Ammon's horn (tissue), 1 donor: ENCODE measurements at regions not wholly inside any gene's neighbourhood (a gene's known extent, or its start where the extent isn't known, plus 50 kb on each side); places are given as distances from the start of the nearest gene placed in this dataset.
"Not testable (repeated sequence)": the region's sequence is repeated elsewhere in the genome, so short reads cannot be mapped to it uniquely, and the experiment has no call there.

Experiments
- DNase-seq: peaks from one replicate; pipeline ENCODE4 v3.0.0-alpha.2; 2016; ENCODE audit warnings: low spot score

GRCh38 chr2:101610750-101611315, 86.7 kb upstream of the MAP4K4 start:
- DNase-seq, result no peak

GRCh38 chr2:101609433-101609832, 88.1 kb upstream of the MAP4K4 start:
- DNase-seq, result no peak

DNA sequence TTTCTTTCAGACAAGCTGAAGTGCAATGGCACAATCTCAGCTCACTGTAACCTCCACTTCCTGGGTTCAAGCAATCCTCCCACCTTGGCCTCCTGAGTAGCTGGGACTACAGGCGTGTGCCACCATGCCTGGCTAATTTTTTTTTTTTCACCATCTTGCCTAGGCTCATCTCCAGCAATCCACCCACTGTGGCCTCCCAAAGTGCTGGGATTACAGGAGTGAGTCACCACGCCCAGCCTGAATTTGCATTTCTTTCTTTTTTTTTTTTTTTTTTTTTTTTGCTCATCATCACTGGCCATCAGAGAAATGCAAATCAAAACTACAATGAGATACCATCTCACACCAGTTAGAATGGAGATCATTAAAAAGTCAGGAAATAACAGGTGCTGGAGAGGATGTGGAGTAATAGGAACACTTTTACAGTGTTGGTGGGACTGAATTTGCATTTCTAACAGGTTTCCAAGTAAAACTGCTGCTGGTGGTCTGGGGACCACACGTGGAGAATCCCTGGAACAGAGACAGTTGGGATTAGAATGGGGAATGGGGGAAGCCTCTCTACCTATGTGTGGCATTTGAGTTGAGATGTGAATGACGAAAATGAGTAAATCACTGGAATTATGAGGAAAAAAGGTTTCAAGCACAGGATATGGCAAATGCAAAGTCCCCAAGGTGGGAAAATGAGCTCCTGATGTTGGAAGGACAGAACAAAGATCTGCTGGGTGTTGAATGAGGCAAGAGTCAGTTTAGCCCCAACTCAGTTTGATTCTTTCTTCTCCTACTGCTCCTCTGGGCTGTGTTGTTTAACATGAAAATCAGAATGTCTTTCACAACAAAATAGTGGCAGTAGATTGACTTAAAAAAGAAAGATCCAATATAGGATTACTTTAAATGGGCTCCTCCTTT, 88.8 kb upstream of the MAP4K4 start:
- DNase-seq, result no peak

DNA sequence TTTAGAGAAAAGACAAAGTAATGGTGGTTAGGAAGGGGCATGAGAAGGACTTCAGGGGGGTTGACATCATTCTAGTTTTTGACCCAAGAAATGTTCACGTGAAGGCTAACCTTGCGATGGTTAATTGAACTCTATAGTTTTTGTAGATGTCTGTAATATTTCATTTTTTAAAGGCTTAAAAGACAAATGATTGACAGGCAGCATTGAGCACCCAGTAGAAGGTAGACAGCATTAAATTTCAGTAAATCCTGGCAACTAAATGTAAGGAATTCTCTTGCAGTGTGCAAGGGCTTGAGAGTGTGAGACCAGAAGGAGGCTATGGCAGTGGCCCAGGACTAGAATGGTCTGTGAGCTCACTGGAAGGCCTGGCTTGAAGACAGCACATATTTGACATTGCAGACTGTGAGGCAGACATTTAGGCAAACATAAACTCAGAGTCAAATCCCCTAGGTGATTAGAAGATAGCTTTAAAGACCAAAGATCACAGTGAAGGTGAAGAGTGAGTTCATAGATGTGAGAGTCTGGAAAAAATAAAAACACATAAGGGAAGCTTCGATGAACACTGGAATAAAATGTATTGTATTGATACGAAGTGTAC, 100.1 kb upstream of the MAP4K4 start:
- no peak for DNase-seq

- no peak for DNase-seq
These were observed 101.2 kb upstream of the MAP4K4 start for GRCh38 chr2:101596333-101596732.

DNA sequence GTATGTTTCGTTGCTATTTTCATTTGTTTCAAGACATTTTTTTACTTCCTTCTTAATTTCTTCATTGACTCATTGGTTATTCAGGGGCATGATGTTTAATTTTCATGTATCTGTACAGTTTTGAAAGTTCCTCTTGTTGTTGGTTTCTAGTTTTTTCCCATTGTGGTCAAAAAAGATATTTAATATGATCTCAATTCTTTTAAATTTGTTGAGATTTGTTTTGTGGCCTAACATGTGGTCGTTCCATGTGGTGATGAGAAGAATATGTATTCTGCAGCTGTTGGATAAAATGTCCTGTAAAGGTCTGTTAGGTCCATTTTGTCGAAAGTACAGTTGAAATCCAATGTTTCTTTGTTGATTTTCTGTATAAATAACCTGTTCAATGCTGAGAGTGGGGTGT, 110.3 kb upstream of the MAP4K4 start:
- no peak for DNase-seq

GRCh38 chr2:101583861-101584260, 108.9 kb upstream of the RFX8 start:
- no peak for DNase-seq

- no peak for DNase-seq
These were observed 106.9 kb upstream of the RFX8 start for GRCh38 chr2:101581675-101582299.

- DNase-seq, result no peak
These were observed 105.6 kb upstream of the RFX8 start for GRCh38 chr2:101580528-101580927.

DNA sequence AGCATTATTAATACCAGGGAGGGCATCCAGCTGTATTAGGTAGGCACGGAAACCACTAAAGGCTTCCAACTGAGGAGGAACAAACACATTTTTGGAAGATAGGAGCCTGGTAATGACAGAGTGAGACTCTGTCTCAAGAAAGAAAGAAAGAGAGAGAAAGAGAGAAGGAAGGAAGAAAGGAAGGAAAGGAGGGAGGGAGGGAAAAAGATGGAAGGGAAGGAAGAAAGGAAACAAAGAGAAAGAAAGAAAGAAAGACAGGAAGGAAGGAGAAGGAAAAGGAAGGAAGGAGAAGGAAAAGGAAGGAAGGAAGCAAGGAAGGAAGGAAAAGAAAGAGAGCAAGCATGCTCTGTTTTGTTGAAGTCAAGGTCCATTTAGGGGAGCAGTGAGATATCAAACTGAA, 103.8 kb upstream of the RFX8 start:
- DNase-seq, result no peak

GRCh38 chr2:101578135-101578534, 103.2 kb upstream of the RFX8 start:
- DNase-seq, result not testable (repeated sequence)

GRCh38 chr2:101577173-101577572, 102.3 kb upstream of the RFX8 start:
- DNase-seq, result no peak

DNA sequence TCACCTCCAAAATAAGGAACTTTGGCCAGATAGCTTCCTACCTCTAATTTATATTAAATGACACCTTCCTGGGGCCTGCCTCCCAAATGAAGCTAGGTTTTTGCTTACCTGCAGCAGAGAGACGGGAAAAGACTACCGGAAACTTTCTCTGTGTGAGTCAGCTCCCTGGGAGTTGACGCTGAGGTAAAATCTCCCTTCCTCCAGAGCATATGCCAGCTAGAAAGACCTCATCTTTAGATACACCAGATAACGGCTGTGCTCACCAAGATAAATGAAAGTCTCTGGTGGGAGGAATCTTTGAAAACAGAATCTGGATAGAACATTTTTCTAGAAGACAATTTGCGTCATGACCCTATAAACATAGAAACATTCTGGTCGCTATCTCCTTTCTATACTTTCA, 99.7 kb upstream of the RFX8 start:
- no peak for DNase-seq

DNA sequence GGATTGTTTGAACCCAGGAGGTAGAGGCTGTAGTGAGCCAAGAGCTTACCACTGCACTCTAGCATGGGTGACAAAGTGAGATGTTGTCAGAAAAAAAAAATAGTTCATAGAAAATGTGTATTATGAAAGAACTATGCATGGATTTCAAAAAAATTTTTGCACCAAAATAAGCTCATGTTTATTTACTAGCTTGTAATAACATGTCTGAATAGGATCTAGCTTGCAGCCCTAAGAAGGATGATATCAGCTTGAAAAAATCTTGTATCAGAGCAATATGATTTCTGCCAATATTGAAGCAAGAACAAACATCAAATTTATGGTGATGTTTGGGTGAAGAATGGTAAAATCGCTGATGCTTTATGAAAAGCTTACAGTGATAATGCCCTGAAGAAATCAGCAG, 97.0 kb upstream of the RFX8 start:
- no peak for DNase-seq

- DNase-seq, result no peak
These were observed 95.1 kb upstream of the RFX8 start for GRCh38 chr2:101569886-101570520.

- DNase-seq, result no peak
These were observed 94.1 kb upstream of the RFX8 start for GRCh38 chr2:101568969-101569368.

DNA sequence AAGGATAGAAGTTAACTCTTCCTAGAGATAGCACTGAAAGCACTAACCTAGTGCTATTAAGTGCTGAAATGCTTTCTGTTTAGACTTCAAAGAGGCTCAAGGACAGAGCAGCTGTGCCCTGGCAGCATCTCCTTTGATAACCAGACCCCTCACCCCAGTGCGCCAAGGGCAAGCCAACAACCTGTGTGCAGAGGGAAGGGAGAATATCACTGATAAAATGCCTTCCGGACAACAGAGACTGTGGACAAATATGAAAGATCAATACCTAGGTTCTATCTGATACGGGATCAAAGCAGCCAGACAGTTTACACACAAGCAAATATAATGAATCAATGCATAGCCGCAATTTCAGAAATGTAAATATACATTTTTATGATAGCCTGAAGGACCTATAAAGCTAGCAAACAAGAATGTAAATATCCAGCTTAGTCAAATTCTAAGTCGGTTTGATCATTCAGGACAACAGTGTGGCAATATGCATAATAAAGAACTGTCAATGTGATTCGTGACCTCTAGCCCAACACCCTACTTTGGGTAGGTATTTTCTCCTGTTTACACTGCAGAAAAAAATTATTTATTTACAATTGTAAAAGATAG, 91.8 kb upstream of the RFX8 start:
- DNase-seq, result no peak

- DNase-seq, result no peak
These were observed 88.9 kb upstream of the RFX8 start for GRCh38 chr2:101563849-101564248.

- no peak for DNase-seq
These were observed 85.9 kb upstream of the RFX8 start for GRCh38 chr2:101560780-101561315.

- DNase-seq, result no peak
These were observed 84.6 kb upstream of the RFX8 start for GRCh38 chr2:101559551-101559950.

- DNase-seq, result no peak
These were observed 84.0 kb upstream of the RFX8 start for GRCh38 chr2:101558740-101559525.
